Mucosa of gallbladder (tissue), 1 donor: ENCODE measurements at regions not wholly inside any gene's neighbourhood (a gene's known extent, or its start where the extent isn't known, plus 50 kb on each side); places are given as distances from the start of the nearest gene placed in this dataset.
"Not testable (repeated sequence)": the region's sequence is repeated elsewhere in the genome, so short reads cannot be mapped to it uniquely, and the experiment has no call there.

Experiments
- DNase-seq: peaks from one replicate; pipeline ENCODE4 v3.0.0-alpha.2; 2020; ENCODE audit warnings: low spot score
- donor health status: DM: no; HTN: no; CAD: no.

DNA sequence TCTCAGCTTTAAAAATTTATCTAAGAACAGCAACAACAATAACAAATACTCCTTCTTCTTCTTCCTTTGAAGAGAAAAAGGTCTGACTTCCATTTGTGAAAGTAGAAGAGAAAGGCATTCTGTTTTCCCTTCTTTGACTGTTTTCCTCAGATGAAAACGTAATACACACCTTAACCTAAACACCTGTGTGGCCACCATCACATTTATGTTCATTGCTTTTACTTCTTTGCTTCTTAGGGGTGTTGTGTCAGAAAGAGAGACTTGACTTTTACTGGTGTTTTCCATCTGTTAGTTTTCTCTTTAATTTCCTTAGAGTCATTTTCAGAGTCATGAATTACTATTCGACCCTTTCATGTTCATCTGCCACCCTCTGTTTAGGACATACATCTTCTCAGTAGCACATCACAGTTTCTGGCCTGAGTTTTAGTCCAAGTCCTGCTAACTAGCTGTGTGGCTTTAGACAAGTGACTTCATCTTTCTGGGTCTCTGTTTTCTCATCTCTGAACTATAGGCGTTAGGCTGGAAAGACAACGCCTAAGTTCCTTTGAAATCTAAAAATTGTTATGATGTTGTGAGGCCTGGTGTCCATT, 283.8 kb downstream of the GATA3 start:
- DNase-seq: no peak

DNA sequence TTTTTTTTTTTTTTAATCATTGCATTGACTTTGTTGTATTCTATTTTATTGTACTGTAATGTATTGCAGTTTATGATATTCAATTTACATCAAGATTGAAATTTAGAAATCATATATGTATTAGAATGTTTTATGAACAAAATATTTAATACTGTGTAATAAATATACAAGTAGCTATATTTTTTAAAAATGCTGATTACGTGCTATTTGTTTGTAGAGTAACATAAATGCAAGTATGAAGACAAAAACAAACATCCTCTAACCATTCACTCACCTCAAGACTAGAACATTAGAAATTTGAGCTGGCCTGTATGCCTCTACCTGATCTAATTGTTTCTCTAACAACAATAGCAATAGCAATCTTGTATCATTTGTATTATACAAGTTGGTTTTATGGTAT, 290.3 kb downstream of the GATA3 start:
- no peak for DNase-seq

DNA sequence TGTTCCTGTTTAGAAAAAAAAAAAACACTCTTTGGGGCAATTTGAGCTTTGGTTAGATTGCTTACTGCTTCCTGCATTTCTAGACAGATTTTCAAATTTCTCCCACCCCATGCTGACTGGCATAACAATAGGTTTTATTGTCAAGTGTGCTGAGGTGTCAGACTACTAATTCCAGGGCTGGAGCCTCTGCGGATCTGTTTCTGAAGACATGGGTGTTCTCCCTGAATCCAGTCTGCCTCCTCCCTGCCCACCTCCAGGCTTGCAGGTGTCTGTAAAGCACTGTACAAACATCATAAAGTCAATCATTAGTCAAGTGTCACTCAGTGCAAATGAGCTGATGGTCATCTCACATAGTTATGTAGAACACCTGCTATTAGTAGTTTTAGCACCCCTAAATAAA, 292.4 kb downstream of the GATA3 start:
- no peak for DNase-seq

DNA sequence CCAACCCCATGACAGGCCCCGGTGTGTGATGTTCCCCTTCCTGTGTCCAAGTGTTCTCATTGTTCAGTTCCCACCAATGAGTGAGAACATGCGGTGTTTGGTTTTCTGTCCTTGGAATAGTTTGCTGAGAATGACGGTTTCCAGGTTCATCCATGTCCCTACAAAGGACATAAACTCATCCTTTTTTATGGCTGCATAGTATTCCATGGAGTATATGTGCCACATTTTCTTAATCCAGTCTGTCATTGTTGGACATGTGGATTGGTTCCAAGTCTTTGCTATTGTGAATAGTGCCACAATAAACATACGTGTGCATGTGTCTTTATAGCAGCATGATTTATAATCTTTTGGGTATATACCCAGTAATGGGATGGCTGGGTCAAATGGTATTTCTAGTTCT, 293.1 kb downstream of the GATA3 start:
- not testable (repeated sequence) for DNase-seq

DNA sequence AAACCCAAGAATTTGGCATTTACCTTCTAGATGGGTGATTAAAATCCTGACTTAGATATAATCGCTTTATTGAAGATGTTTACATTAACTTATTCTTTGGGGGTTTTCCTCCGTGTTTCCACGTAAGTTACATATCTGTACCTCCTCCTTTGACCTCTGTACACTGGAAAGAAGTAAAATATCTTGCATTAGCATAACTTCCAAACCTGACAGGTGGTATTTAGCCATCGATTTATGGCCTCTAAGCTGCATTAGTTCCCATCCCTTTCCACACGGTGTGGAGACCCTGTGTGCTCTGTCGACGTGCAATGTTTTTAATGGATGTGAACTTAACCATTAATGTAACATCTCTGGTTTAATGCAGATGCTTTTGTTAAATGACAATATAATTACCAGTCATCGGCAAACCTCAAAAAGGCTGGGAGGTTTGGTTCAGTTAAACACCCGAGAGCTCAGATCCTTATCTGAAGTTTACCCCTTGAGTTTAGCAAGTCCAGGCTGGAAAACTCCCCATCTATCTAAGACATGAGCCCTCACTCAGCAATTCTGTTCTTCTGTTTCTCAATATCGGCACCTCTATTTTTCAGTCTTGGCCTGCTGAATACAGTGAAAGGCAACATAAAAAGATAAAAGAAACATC, 295.2 kb downstream of the GATA3 start:
- DNase-seq: no peak

DNA sequence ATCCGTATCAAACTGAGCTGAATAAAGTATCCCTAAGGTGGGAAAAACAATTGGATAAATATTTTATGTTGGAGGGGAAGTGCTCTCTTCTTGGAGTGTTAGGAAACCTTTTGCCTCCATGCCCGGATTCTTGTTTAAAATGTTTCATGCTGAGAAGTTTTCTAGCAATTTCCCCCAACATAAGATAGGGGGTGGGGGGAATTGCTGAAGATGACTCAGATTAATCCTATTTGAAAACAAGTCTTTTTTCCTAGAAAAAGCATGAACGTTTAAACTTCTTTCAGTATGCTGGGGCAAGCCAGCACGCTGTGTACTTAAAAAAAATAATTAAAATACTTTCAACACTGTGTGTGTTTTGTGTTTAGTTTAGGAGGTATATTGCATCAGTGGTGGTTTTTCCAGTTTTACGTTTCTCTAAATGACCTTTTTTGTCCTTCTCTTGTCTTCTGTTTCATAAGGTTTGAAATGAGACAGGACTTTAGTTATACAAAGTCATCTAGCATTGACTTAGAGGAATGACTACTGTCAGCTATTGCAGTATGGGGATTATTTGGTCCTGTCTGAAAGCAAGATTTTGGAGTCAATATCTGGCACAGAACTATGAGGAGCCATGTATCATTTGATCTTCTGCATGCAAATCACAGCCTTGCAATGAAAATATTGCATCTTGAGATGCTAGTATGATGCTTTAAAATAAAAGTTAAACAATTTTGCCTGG, 295.9 kb downstream of the GATA3 start:
- DNase-seq: no peak

DNA sequence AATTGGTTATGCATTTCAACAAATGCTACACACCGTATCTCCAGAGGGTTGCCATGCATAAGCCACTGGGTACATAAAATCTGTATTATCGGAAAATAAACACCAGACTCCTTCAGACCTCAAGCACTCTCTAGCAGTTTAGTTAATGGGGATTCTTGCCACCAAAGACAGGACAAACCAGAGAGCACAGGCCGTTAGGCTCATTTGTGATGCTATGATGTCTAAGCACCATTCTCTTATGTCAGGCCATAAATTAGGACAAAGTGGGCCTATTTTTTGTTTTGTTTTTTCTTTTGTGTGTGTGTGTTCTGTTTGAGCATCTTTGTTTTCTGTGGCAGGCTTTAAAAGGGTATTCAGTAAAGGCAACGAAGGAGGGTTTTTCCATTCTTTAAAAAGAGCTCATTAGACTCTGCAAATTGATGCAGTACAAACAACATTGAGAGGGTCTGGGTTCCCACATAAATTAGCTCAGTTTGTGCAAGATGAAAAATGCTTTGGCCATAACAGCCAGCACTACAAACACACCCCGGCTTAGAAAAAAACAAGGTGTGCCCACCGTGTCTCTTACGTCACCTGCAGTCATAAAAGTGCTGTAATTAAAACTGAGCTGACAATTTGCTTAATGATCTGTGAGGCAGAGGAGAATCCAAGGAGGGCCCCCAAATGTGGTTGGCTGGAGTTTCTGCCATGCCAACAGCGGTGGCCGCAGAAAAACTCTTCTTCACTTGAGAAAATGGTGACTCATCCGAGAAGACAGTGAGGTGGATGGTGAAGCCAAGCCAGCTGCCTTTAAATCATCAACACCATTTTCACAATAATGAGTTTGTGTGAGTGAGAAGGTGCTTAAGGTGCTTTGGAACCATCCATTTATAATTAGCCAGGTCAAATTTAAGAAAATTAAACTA, 297.9 kb downstream of the GATA3 start:
- no peak for DNase-seq

DNA sequence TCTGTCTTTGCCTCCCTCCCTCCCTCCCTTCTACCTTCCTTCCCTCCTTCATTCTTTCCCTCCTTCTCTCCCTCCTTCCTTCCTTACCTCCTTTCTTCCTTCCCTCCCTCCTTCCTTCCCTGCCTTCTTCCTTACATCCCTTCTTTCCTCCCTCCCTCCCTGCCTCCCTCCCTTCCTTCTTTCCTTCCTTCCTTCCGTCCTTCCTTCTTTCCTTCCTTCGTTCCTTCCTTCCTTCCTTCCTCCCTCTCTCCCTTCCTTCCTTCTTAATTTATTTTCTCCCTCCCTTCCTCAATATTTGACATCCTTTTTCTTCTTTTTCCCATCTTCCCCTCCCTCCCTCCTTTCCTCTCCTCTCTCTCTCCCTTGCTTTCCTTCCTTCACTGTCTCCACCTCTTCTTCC, 301.8 kb downstream of the GATA3 start:
- no peak for DNase-seq

DNA sequence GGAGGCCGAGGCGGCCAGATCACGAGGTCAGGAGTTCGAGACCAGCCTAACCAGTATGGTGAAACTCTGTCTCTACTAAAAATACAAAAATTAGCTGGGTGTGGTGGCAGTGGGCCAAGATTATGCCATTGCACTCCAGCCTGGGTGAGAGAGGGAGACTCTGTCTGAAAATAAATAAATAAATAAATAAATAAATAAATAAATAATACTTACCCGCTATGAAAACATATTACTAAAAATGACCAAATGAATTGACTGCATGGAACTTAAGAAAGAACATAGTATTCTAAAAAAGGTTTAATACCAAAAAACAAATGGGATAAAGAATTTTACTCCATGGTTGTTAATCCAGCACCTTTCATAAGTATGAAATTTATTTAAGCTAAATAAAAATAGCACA, 305.0 kb downstream of the GATA3 start:
- no peak for DNase-seq

DNA sequence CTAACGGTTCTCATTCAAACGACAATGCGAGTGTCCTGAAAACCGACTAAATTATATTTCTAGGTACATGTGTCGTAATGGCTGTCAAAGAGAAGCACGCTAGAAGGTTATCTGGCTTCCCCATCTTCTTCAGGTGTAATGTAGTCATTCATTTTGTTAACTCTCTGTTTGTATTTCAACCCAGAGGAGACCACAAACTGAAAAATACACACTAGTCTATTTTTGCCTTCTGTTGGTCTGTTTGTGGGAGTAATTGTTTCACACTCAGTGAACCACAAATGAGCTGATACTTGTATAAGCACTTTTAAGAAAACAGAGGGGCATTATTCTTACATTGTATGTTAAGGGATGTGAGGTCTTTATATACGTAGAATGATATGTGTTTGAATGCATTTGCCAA, 305.9 kb downstream of the GATA3 start:
- DNase-seq: no peak

DNA sequence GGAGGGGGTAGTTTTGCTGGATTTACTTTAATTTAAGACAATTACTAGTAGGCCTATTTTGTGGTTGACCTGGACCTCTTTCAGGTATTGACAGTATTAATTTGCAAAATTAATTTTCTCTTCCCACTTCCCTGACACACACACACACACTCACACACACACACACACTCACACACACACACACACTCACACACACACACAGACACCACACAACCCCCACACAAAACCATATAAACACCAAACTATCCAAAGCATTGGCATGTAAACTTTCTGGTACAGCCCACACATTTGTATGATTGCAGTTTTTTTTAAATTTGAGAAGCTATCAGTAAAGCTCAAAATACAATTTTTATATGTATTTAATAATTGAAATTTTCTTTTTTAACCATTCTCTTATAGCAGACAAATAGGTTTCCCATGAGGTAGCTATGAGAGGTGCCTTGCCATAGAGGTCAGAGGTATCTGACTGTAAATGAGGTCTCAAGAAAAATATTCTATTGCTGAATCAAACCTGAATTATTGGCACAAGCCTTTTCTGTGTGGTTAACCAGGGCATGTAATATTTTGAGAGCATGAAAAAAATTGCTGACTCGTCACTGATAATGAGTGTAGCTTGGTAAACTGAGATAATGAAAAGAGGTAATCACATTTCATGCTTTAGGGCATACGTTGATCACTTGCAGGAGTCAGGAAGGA, 306.5 kb downstream of the GATA3 start:
- DNase-seq: no peak

DNA sequence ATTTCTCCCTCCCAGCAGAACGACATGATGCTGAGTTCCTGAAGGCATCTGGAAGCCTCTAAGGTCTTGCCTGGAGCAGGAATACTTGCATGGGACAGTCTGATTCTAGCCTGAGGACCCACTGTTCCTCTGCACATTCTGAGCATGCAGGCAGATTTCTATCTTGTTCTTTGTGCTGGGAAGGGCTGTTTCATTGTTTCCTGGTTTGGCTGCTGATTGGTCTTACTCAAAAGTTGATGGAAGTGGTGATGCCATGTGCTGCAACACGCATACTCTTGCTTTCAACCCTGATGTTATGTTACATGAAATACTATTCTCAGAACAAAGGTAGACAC, 307.0 kb downstream of the GATA3 start:
- no peak for DNase-seq

DNA sequence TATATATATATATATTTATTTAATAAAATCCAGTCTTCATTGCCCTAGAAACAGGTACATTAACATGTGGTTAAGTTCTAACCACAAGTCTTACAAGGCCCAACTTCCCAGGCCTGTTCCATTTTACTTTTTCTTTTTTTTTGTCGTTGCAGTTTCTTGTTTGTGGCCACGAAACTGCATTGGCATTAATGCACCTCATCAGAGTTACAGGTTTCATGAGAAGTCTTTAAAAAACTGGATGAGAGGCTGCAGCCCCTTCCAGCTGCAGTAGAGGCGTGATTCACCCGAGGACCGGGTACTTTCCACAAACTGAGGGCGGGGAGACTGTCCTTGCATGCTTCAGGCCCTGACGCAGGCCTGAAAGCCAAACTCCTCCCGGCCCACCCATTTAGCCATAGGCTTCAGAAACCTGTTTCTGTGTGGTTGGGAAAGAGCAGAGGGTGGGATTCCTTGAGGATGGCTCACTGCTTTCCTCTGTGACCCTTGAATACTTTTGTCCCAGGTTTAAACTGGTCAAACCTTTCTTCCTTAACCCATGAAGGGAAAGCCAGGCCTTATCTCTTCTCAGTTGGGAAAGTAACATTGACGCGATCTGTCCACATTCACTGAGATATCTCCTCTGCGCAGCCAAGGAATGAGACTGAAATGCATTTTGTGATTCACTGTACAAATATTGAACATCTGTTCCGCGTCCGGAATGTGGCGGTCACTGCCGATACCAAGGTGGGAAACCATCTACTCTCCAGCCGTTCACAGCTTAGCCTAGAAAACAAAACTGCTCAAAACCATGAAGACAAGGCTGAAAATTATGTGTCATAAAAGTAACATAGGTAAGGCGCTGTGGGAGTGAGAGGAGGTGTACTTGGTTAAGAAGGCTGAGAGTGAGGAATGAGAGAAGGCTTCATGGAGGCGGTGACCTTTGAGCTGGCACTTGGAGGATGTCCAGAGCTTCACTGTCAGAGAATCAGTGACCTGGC, 311.7 kb downstream of the GATA3 start:
- DNase-seq: no peak

DNA sequence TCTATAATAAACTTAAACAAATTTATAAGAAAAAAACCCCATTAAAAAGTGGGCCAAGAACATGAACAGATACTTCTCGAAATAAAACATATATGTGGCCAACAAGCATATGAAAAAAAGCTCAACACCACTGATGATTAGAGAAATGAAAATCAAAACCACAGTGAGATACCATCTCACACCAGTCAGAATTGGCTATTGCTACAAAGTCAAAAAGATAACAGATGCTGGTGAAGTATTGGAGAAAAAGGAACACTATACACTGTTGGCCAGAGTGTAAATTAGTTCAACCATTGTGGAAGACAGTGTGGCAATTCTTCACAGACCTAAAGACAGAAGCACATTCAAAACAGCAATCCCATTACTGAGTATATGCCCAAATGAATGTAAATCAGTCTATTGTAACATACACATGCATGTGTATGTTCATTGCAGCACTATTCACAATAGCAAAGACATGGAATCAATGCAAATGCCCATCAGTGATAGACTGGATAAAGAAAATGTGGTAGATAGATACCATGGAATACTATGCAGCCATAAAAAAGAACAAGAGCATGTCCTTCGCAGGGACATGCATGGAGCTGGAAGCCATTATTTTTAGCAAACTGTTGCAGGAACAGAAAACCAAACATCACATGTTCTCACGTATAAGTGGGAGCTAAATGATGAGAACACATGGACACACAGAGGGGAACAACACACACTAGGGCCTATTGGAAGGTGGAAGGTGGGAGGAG, 313.4 kb downstream of the GATA3 start:
- DNase-seq: not testable (repeated sequence)

DNA sequence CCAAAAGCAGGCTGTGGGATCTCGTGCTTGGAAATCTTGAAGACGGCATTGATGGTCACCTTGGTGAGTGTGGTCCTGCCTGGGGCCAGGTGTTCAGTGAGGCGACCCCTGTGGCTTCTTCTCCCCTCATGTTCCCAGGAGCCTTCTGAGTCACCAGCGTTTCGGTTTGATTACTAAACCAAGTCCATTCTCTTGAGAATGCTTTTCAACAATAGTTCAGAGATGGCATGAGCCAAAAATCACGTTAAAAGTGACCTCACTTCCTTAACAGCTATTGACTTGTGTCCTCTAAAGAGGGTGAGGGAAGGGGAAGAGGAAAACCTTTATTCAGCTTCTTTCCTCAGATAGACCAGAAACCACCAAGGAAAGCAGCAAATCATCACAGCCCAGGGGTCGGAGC, 315.2 kb downstream of the GATA3 start:
- DNase-seq: no peak

DNA sequence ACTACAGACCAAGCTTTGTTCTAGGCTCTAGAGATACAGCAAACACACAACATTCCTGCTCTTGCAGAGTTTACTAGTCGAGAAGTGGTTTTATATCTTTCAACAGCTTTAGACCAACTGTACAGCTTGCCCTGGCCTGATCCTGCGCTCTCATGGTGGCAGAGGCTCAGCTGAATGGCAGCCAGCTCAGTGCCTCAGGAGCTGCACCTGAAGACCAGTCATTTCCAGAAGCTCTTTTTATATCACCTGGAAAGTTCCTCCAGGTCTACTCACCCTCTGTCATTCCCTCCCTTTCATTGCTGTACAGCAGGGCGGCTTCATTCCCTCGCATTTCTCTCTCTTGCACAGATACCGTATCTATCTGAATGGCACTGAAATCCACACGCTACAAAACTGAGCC, 319.8 kb downstream of the GATA3 start:
- no peak for DNase-seq

DNA sequence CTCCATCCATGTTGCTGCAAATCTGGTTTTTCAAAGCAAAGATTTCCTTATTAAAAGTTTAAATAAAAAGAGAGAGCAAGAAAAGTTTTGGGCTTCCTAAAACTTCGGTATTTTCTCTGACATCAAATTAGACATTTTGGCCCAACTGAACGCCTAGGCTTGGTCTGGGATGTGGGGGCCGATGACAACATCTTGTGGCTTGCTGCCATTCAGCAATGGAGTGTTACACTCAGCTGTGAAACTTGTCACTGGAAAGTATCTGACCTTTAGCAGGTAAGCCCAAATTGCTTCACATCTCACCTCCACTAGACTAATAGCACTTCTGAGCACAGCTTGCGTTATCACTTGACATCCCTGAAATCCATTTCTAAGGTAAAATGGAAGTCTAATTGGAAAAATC, 320.6 kb downstream of the GATA3 start:
- no peak for DNase-seq

DNA sequence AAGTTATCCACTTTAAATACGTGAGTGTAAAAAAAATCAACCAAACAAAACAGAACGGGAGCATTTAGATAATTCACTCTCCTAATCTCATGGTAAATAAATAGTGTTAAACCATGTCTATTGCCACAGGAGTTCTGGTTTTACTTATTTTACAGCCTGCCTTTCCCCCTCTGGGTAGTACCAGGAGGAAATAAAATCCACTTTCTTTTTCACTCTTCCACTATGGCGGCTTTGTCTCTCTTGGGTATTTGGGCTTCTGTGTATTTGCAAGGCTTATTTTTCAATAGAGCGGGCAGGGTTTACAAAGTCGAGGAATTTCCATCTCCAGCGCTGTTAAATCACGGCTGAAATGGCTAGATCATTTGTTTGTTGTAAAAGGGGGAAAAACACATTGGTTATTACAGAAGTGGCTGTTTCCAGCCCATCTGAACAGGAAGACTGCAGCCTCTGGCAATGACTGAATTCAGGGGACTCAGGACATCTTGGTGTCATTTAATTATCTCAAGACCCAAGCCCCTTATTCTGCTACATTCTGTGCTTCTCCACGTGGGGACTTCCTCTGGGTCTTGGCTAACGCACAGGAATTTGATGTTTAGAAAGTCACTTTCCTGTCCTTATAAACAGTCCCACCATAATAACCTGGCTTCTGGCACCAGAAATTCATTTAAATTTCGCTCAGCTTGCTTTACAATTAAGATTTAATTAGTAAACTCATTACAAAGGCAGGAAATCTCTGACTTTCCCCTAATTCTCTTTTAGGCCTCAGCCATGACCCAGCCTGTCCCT, 323.9 kb downstream of the GATA3 start:
- no peak for DNase-seq
